GM12891 (cell line): ENCODE measurements at regions not wholly inside any gene's neighbourhood (a gene's known extent, or its start where the extent isn't known, plus 50 kb on each side); places are given as distances from the start of the nearest gene placed in this dataset.

Experiments
- DNase-seq: peaks from one replicate; pipeline ENCODE4 v3.0.0; 2011; ENCODE audit warnings: low spot score; ENCODE audit not compliant: insufficient read length
- FAIRE-seq: peaks from 2 replicates; lab custom pipeline; 2011; peaks lifted over from hg19 to GRCh38; lab: Jason Lieb, UNC
- PAX5 ChIP-seq: IDR thresholded peaks from 2 replicates; pipeline ENCODE4 v1.6.1; 2011; ENCODE audit warnings: low read length, moderate library complexity, mild to moderate bottlenecking; ENCODE audit not compliant: insufficient read depth, severe bottlenecking
- POLR2A ChIP-seq: IDR thresholded peaks from 2 replicates; pipeline ENCODE4 v1.6.1; 2011; ENCODE audit warnings: low read depth, low read length, control low read depth
- POLR2AphosphoS5 ChIP-seq: IDR thresholded peaks from 2 replicates; pipeline ENCODE4 v1.6.1; 2011; ENCODE audit warnings: low read depth, low read length, control low read depth
- POU2F2 ChIP-seq: IDR thresholded peaks from 2 replicates; pipeline ENCODE4 v1.6.1; 2011; ENCODE audit warnings: low read depth, mild to moderate bottlenecking, control low read depth, low read length, moderate library complexity
- SPI1 ChIP-seq: IDR thresholded peaks from 2 replicates; pipeline ENCODE4 v1.6.1; 2011; ENCODE audit warnings: low read depth, low read length, control low read depth
- TAF1 ChIP-seq: IDR thresholded peaks from 2 replicates; pipeline ENCODE4 v1.6.1; 2011; ENCODE audit warnings: low read depth, low read length, control low read depth

DNA sequence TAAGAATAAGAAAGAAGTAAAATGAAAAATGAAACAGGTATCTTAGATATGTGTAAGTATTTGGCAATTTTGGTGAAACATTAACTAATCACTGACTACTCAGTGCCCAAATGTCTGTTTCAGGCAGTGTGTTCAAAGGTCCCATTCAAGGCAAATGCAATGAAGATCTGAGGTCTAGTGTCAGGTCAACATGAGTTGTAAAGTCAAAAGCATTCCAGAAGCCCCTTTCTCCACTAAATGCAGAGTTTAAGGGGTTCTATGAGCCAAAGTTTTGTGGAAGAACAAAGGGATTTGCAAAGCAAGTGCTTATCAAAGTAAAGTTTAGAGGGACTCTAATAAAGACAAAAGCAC lies 71.0 kb upstream of the GPBP1 start:
- FAIRE-seq: no peak
- no peak for TF ChIP-seq POLR2AphosphoS5
- TF ChIP-seq SPI1: no peak
- TF ChIP-seq POLR2A: no peak
- no peak for TF ChIP-seq TAF1
- TF ChIP-seq PAX5: no peak
- no peak for TF ChIP-seq POU2F2
- DNase-seq: no peak

DNA sequence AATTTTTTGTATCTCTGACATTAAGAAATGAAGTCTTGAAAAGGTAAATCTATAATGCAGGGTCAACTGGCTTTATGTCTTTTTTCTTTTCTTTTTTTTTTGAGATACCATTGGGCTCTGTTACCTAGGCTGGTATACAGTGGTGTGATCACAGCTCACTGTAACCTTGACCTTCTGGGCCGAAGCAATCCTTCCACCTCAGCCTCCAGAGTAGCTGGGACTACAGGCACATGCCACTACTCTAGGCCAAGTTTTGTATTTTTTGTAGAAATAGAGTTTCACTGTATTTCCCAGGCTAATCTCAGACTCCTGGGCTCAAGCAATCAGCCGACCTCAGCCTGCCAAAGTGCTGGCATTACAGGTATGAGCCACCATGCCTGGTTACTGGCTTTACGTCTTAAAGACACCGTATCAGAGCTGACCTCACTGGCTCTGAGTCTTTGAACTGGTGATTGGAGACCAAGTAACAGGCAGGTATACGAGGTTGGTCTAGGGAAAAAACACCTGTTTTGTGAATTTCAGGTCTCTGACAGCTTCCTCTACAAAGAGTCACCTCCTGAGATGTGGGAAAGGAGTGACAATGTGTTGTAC lies 70.4 kb upstream of the GPBP1 start:
- DNase-seq (no peak), FAIRE-seq (no peak)
- no peak for TF ChIP-seq POLR2AphosphoS5
- no peak for TF ChIP-seq SPI1
- no peak for TF ChIP-seq TAF1
- TF ChIP-seq PAX5: no peak
- TF ChIP-seq POLR2A: no peak
- TF ChIP-seq POU2F2: no peak

DNA sequence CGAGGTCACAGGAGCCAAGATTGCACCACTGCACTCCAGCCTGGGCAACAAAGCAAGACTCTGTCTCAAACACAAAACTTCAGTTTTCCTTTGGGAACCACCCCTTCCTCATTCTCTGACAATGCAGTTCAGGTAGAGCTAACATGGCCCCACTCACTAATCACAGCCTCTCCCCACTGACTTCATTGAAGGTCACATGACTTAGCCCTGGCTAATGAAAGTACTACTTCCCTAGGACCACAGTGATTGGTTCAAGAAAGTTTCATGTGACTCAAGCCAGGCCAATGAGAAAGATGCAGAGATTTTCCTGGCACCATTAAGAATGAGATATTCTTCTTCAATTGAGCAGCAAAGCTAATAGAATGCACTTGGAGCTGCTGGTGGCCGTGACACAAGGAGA lies 67.2 kb upstream of the GPBP1 start:
- TF ChIP-seq TAF1 (no peak), POLR2AphosphoS5 (no peak), SPI1 (no peak), POU2F2 (no peak), PAX5 (no peak)
- FAIRE-seq (no peak), DNase-seq (no peak)

DNA sequence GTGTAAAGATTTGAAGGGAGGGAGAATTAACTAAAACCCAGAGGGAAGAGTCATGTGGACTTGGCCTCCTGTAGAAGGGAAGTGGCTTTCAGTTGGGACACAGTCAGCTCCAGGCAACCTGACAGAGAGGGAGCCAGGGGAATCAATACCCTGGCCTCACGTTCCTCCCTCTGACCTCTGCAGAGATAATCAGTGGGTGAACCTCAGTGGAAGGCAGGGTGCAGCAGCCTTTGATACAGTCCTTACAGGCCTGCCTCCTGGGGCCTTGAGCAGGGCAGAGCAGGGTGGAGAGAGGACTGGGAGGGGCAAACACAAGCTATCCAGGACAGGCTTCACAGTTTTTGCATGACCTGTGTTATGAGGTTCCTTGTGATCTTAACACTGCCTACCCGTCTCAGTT lies 61.9 kb upstream of the GPBP1 start:
- TF ChIP-seq POU2F2 (no peak), TAF1 (no peak), POLR2AphosphoS5 (no peak), PAX5 (no peak), SPI1 (no peak), POLR2A (no peak)
- FAIRE-seq: no peak
- DNase-seq: no peak

DNA sequence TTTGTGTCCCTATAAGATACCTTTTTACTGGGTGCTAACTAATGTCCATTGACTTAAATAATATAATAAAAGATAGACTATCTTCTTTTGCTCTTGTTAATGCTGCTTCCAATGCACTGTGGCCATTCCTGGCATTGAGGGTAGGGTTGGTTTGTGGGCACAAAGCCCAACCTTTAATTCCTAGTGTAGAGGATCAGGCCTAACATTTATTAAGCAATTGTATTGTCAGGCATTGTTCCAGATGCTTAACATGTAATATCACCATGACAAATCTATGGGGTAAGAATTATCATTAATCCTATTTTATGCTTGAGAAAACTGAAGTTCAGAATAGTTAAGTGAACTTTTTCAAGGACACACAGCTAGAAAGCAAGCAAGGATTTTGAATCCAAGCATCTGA lies 60.4 kb upstream of the GPBP1 start:
- TF ChIP-seq PAX5 (no peak), POLR2A (no peak), POU2F2 (no peak)
- DNase-seq: no peak
- no peak for FAIRE-seq

DNA sequence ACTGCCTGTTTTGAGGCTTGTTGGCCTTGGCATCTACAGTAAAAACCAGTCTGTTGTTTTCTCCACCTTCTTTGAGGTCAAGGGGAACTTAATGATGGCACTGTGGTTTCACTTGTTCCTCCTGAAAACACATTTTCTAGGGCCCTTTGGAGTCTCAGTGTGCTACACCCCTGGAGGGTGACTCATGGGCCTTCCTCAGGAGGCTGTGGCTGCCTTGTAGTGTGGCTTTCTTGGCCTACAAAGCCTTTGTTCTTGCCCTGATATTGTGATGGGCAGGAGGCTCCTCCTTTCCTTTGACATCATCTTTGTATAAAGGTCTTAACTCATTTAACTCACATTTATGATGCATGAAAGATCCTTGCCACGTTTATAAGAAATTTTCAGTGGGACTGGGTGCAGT lies 56.3 kb upstream of the GPBP1 start:
- TF ChIP-seq POLR2A (no peak), PAX5 (no peak), POLR2AphosphoS5 (no peak), TAF1 (no peak)
- DNase-seq: no peak
- no peak for FAIRE-seq

DNA sequence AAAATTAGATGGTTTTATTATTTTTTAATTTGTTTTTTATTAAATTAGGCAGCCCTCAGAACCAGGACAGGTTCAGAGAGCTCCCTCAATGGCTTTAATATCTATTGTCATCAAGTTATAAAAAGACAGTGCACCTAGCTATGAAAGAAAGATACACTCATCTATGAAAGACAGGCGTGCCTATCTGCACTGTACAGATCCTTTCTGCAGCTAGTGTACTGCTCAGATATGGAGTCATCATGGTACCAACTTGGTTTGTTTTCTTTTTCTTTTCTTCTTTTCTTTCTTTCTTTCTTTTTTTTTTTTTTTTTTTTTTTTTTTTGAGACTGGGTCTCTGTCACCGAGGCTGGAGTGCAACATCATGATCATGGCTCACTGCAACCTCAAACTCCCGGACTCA lies 54.8 kb upstream of the GPBP1 start:
- no peak for DNase-seq
- FAIRE-seq: no peak
- TF ChIP-seq PAX5: no peak
- TF ChIP-seq POLR2AphosphoS5: no peak
- TF ChIP-seq POU2F2: no peak
- TF ChIP-seq SPI1: no peak
- TF ChIP-seq TAF1: no peak
- TF ChIP-seq POLR2A: no peak

DNA sequence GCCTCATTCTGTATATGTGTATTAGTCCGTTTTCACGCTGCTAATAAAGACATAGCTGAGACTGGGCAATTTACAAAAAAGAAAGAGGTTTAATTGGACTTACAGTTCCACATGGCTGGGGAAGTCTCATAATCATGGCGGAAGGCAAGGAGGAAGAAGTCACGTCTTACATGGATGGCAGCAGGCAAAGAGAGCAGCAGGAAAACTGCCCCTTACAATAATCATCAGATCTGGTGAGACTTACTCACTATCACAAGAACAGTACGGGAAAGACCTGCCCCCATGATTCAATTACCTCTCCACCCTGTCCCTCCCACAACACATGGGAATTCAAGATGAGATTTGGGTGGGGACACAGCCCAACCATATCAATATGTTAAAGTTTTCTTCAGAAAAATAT lies 49.8 kb upstream of the GPBP1 start:
- FAIRE-seq (no peak), DNase-seq (no peak)
- no peak for TF ChIP-seq POLR2AphosphoS5
- no peak for TF ChIP-seq TAF1
- TF ChIP-seq SPI1: no peak
- no peak for TF ChIP-seq PAX5
- no peak for TF ChIP-seq POU2F2
- no peak for TF ChIP-seq POLR2A
